HEK293T (cell line): ENCODE measurements at regions not wholly inside any gene's neighbourhood (a gene's known extent, or its start where the extent isn't known, plus 50 kb on each side); places are given as distances from the start of the nearest gene placed in this dataset.

Experiments used
- ARNT ChIP-seq: fragments of 450-650 bp; IDR thresholded peaks from 2 replicates; pipeline ENCODE4 v1.6.1; 2017; ENCODE audit warnings: mild to moderate bottlenecking
- BHLHE40 ChIP-seq: fragments of 450-650 bp; IDR thresholded peaks from 2 replicates; pipeline ENCODE4 v1.6.1; 2016; ENCODE audit warnings: mild to moderate bottlenecking, moderate library complexity, borderline replicate concordance
- CTBP1 ChIP-seq: fragments of 450-650 bp; IDR thresholded peaks from 2 replicates; pipeline ENCODE4 v1.6.1; 2016; ENCODE audit warnings: borderline replicate concordance
- ELF4 ChIP-seq: fragments of 450-650 bp; IDR thresholded peaks from 2 replicates; pipeline ENCODE4 v1.6.1; 2017; ENCODE audit warnings: antibody characterized with exemption
- FOXK2 ChIP-seq: fragments of 450-650 bp; IDR thresholded peaks from 2 replicates; pipeline ENCODE4 v1.6.1; 2016; ENCODE audit warnings: mild to moderate bottlenecking
- FOXM1 ChIP-seq: fragments of 450-650 bp; IDR thresholded peaks from 2 replicates; pipeline ENCODE4 v1.6.1; 2017; ENCODE audit warnings: mild to moderate bottlenecking, borderline replicate concordance
- L3MBTL2 ChIP-seq: fragments of 450-650 bp; conservative IDR thresholded peaks from 2 replicates; pipeline ENCODE4 v1.6.1; 2016; ENCODE audit warnings: mild to moderate bottlenecking
- NFRKB ChIP-seq: fragments of 450-650 bp; IDR thresholded peaks from 2 replicates; pipeline ENCODE4 v1.6.1; 2016; ENCODE audit warnings: mild to moderate bottlenecking, moderate library complexity
- SUZ12 ChIP-seq: fragments of 450-650 bp; IDR thresholded peaks from 2 replicates; pipeline ENCODE4 v1.6.1; 2016; ENCODE audit warnings: mild to moderate bottlenecking
- TF ChIP-seq, protein P1 (sequence below): fragments of 450-650 bp; IDR thresholded peaks from 2 replicates; pipeline ENCODE4 v1.6.1; 2016

DNA sequence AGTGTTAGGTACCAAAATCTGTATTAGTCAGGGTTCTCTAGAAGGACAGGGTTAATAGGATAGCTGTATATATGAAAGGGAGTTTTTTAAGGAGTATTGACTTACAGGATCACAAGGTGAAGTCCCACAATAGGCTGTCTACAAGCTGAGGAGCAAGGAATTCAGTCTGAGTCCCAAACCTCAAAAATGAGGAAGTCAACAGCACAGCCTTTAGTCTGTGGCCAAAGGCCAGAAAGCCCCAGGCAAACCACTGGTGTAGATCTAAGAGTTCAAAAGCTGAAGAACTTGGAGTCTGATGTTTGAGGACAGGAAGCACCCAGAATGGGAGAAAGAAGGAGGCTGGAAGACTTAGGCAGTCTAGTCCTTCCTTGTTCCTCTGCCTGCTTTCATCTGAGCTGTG, 487.5 kb upstream of the CHRM3 start:
- TF ChIP-seq, protein P1, sequence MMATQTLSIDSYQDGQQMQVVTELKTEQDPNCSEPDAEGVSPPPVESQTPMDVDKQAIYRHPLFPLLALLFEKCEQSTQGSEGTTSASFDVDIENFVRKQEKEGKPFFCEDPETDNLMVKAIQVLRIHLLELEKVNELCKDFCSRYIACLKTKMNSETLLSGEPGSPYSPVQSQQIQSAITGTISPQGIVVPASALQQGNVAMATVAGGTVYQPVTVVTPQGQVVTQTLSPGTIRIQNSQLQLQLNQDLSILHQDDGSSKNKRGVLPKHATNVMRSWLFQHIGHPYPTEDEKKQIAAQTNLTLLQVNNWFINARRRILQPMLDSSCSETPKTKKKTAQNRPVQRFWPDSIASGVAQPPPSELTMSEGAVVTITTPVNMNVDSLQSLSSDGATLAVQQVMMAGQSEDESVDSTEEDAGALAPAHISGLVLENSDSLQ: no peak
- TF ChIP-seq L3MBTL2: no peak
- TF ChIP-seq ARNT: no peak
- no peak for TF ChIP-seq NFRKB
- no peak for TF ChIP-seq FOXK2
- TF ChIP-seq BHLHE40: no peak
- no peak for TF ChIP-seq SUZ12
- no peak for TF ChIP-seq FOXM1
- TF ChIP-seq CTBP1: no peak
- no peak for TF ChIP-seq ELF4
